Activated CD8-positive, alpha-beta T cell treated with anti-CD3 and anti-CD28 coated beads for 36 hours (primary cell): ENCODE measurements at regions not wholly inside any gene's neighbourhood (a gene's known extent, or its start where the extent isn't known, plus 50 kb on each side); places are given as distances from the start of the nearest gene placed in this dataset.
A peak's percentile ranks its signal among the peaks of the same experiment; 100 is the strongest.

Source experiments
- ATAC-seq: fragments of 200-7000 bp; cut with Tn5 transposase; one replicate; pipeline ENCODE4 v1.10.0; 2021; ENCODE audit warnings: mild to moderate bottlenecking, moderate library complexity
- CTCF ChIA-PET: fragments of 350-600 bp; sonication (Branson Sonifier 250); formaldehyde crosslinking; loops from one replicate; lab custom pipeline; 2021; ENCODE audit warnings: antibody characterized with exemption; lab: Charles Lee
- POLR2A ChIA-PET: fragments of 350-600 bp; sonication (Branson Sonifier 250); formaldehyde crosslinking; loops from one replicate; lab custom pipeline; 2021; ENCODE audit warnings: antibody characterized with exemption; lab: Charles Lee
- DNase-seq: peaks from one replicate; pipeline ENCODE4 v3.0.0-alpha.2; 2020
- H3K27ac Mint-ChIP-seq: one replicate; pipeline ENCODE4 v1.8.0; 2021; ENCODE audit warnings: mild to moderate bottlenecking, mixed read lengths
- H3K27me3 Mint-ChIP-seq: one replicate; pipeline ENCODE4 v1.8.0; 2021; ENCODE audit warnings: mixed read lengths
- H3K36me3 Mint-ChIP-seq: one replicate; pipeline ENCODE4 v1.8.0; 2021; ENCODE audit warnings: low read depth, mixed read lengths
- H3K4me1 Mint-ChIP-seq: one replicate; pipeline ENCODE4 v1.8.0; 2021; ENCODE audit warnings: low read depth, mixed read lengths
- H3K4me3 Mint-ChIP-seq: one replicate; pipeline ENCODE4 v1.8.0; 2021; ENCODE audit warnings: mild to moderate bottlenecking, moderate library complexity, mixed read lengths
- H3K9me3 Mint-ChIP-seq: one replicate; pipeline ENCODE4 v1.8.0; 2021; ENCODE audit warnings: mixed read lengths
- CTCF ChIP-seq: fragments of 200-600 bp; IDR thresholded peaks from one replicate; pipeline ENCODE4 v1.8.0; 2022; ENCODE audit warnings: antibody characterized with exemption, mild to moderate bottlenecking
- intact Hi-C: fragments of 100-400 bp; cut with micrococcal nuclease; formaldehyde crosslinking; loops from one replicate; pipeline ENCODE4 v1.10.0; 2022

- intact Hi-C loops = loop anchor here (5.0 kb wide), 1 partner anchor 131 kb away; no protein-coding TSS in a partner anchor
- DNase-seq (peak; percentile 61), ATAC-seq (peak; percentile 69)
- H3K4me3 Mint-ChIP-seq = peak overlapping the region; percentile 17
- no peak overlapping the region for H3K27ac Mint-ChIP-seq
- no peak for TF ChIP-seq CTCF
- H3K9me3 Mint-ChIP-seq = no peaks in the 10 kb centered on the region
- POLR2A ChIA-PET = interaction anchor here (0.7 to 1.3 kb wide), 4 partner anchors 56 to 111 kb away, joined by 3 to 5 read pairs (median 4); partner anchors contain the start of gene TAB2
- H3K27me3 Mint-ChIP-seq = no peaks in the 10 kb centered on the region
- peaks cover 3% of the 10 kb centered on the region for H3K4me1 Mint-ChIP-seq
- CTCF ChIA-PET = interaction anchor here (1.2 to 2.1 kb wide), 4 partner anchors 20 to 221 kb away, joined by 3 to 6 read pairs (median 4); no protein-coding TSS in a partner anchor
- peaks cover 5% of the 10 kb centered on the region for H3K36me3 Mint-ChIP-seq
These were observed 106.4 kb upstream of the TAB2 start for GRCh38 chr6:149211046-149211571.

- no peak for TF ChIP-seq CTCF
- Mint-ChIP-seq H3K27ac (no peak overlapping the region), H3K27me3 (no peaks in the 10 kb centered on the region), H3K9me3 (peaks cover 2% of the 10 kb centered on the region), H3K36me3 (peaks cover 5% of the 10 kb centered on the region), H3K4me3 (no peak overlapping the region), H3K4me1 (peaks cover 9% of the 10 kb centered on the region)
- no peak for DNase-seq
- POLR2A ChIA-PET = interaction anchor here (0.9 to 1.7 kb wide), 5 partner anchors 59 to 127 kb away, joined by 3 to 4 read pairs (median 3); partner anchors contain the start of gene TAB2
- CTCF ChIA-PET = interaction anchor here (0.9 to 2.1 kb wide), 4 partner anchors 11 to 220 kb away, joined by 3 to 6 read pairs (median 3); no protein-coding TSS in a partner anchor
- ATAC-seq = peak; percentile 22
- intact Hi-C loops = loop anchor here (2.0 to 5.0 kb wide), 2 partner anchors 71 to 130 kb away; no protein-coding TSS in a partner anchor
These were observed 105.3 kb upstream of the TAB2 start for GRCh38 chr6:149212206-149212605.

GRCh38 chr6:149212892-149213801 lies 104.4 kb upstream of the TAB2 start:
- intact Hi-C loops = loop anchor here (2.0 to 5.0 kb wide), 2 partner anchors 72 to 129 kb away; no protein-coding TSS in a partner anchor
- DNase-seq (peak; percentile 77), ATAC-seq (peak; percentile 50)
- no peak overlapping the region for H3K27ac Mint-ChIP-seq
- CTCF ChIA-PET = interaction anchor here (0.7 to 2.1 kb wide), 8 partner anchors 10 to 219 kb away, joined by 3 to 6 read pairs (median 3); no protein-coding TSS in a partner anchor
- TF ChIP-seq CTCF = no peak
- H3K4me3 Mint-ChIP-seq = no peak overlapping the region
- peaks cover 17% of the 10 kb centered on the region for H3K4me1 Mint-ChIP-seq
- H3K9me3 Mint-ChIP-seq = peaks cover 2% of the 10 kb centered on the region
- no peaks in the 10 kb centered on the region for H3K27me3 Mint-ChIP-seq
- peaks cover 5% of the 10 kb centered on the region for H3K36me3 Mint-ChIP-seq
- POLR2A ChIA-PET = interaction anchor here (0.6 to 1.9 kb wide), 13 partner anchors 10 to 180 kb away, joined by 3 to 5 read pairs (median 3); partner anchors contain the start of gene TAB2

GRCh38 chr6:149213829-149214228 lies 103.7 kb upstream of the TAB2 start:
- DNase-seq (no peak), ATAC-seq (peak; percentile 7)
- Mint-ChIP-seq H3K27me3 (no peaks in the 10 kb centered on the region), H3K9me3 (peaks cover 2% of the 10 kb centered on the region), H3K4me3 (no peak overlapping the region), H3K4me1 (peaks cover 23% of the 10 kb centered on the region), H3K27ac (no peak overlapping the region), H3K36me3 (peaks cover 5% of the 10 kb centered on the region)
- intact Hi-C loops = loop anchor here (2.0 to 5.0 kb wide), 2 partner anchors 73 to 128 kb away; no protein-coding TSS in a partner anchor
- ChIA-PET POLR2A (interaction anchor here (0.6 to 3.7 kb wide), 11 partner anchors 9 to 145 kb away, joined by 3 to 18 read pairs (median 3); partner anchors contain the start of gene TAB2), CTCF (interaction anchor here (1.2 kb wide), 3 partner anchors 124 to 135 kb away, joined by 3 read pairs; no protein-coding TSS in a partner anchor)
- TF ChIP-seq CTCF = no peak
